Type B pancreatic cell (in vitro differentiated cells): ENCODE measurements at regions not wholly inside any gene's neighbourhood (a gene's known extent, or its start where the extent isn't known, plus 50 kb on each side); places are given as distances from the start of the nearest gene placed in this dataset.

Source experiments
- DNase-seq: peaks from one replicate; pipeline ENCODE4 v3.0.0; 2021; ENCODE audit warnings: mixed read lengths; ENCODE audit not compliant: unreplicated experiment; ENCODE audit errors: extremely low spot score
- H3K27ac Mint-ChIP-seq: 2 replicates; pipeline ENCODE4 v1.8.0; 2021; ENCODE audit warnings: mild to moderate bottlenecking, mixed read lengths
- H3K27me3 Mint-ChIP-seq: 2 replicates; pipeline ENCODE4 v1.8.0; 2021; ENCODE audit warnings: mixed read lengths
- H3K36me3 Mint-ChIP-seq: 2 replicates; pipeline ENCODE4 v1.8.0; 2021; ENCODE audit warnings: mixed read lengths
- H3K4me1 Mint-ChIP-seq: one replicate; pipeline ENCODE4 v1.8.0; 2021; ENCODE audit warnings: mixed read lengths; ENCODE audit not compliant: unreplicated experiment
- H3K4me3 Mint-ChIP-seq: 2 replicates; pipeline ENCODE4 v1.8.0; 2021; ENCODE audit warnings: mild to moderate bottlenecking, mixed read lengths
- H3K9me3 Mint-ChIP-seq: 2 replicates; pipeline ENCODE4 v1.8.0; 2021; ENCODE audit warnings: mixed read lengths
- TF ChIP-seq, protein P1 (sequence below): fragments of 200-600 bp; sonication (generic); conservative IDR thresholded peaks from 2 replicates; pipeline ENCODE4 v1.5.0; 2021; ENCODE audit warnings: antibody characterized with exemption, mild to moderate bottlenecking

DNA sequence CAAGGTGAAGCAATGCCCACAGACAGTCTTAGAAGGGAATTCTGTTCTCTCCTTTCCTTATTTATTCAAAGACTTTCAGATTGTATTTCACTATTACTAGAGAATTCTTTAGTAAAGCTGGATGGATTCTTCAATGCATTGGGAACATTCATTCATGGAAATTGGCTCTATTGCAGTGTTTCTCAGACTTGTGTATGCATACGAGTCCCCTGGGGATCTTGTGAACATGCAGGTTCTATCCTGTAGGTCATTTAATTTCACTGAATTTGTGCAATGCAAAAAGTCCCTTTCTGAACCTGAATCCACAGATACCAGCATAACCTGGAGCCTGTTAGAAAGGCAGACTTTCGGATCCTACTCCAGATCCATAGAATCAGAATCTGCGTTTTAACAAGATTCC, 160.9 kb upstream of the AHI1 start:
- Mint-ChIP-seq H3K27ac (no peak overlapping the region), H3K9me3 (peaks cover 16% of the 10 kb centered on the region), H3K4me1 (no peaks in the 10 kb centered on the region), H3K4me3 (no peak overlapping the region), H3K27me3 (peaks cover 3% of the 10 kb centered on the region), H3K36me3 (no peaks in the 10 kb centered on the region)
- no peak for DNase-seq
- TF ChIP-seq, protein P1, sequence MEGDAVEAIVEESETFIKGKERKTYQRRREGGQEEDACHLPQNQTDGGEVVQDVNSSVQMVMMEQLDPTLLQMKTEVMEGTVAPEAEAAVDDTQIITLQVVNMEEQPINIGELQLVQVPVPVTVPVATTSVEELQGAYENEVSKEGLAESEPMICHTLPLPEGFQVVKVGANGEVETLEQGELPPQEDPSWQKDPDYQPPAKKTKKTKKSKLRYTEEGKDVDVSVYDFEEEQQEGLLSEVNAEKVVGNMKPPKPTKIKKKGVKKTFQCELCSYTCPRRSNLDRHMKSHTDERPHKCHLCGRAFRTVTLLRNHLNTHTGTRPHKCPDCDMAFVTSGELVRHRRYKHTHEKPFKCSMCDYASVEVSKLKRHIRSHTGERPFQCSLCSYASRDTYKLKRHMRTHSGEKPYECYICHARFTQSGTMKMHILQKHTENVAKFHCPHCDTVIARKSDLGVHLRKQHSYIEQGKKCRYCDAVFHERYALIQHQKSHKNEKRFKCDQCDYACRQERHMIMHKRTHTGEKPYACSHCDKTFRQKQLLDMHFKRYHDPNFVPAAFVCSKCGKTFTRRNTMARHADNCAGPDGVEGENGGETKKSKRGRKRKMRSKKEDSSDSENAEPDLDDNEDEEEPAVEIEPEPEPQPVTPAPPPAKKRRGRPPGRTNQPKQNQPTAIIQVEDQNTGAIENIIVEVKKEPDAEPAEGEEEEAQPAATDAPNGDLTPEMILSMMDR, result no peak

DNA sequence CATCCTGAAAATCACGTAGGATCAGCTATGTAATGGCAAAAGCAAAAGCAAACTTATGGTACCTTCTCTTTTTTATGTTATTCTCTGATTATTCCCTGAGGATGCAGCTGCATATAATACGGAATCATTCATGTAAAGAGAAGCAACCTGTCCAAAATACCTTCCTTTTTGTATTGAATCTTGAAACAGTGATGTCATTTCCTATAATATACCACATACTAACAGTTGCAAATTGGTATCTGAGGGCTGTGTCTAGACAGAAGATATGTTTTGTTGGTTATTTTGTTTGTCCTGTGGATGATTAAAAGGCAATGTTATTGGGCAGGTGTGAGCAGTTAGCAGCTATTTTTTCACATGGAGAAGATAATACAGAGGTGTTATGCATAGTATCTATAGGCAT, 161.4 kb upstream of the AHI1 start:
- no peaks in the 10 kb centered on the region for H3K4me1 Mint-ChIP-seq
- no peak overlapping the region for H3K4me3 Mint-ChIP-seq
- peaks cover 3% of the 10 kb centered on the region for H3K27me3 Mint-ChIP-seq
- TF ChIP-seq, protein P1, result no peak
- no peak for DNase-seq
- H3K27ac Mint-ChIP-seq, result no peak overlapping the region
- H3K36me3 Mint-ChIP-seq, result no peaks in the 10 kb centered on the region
- H3K9me3 Mint-ChIP-seq, result peaks cover 18% of the 10 kb centered on the region

DNA sequence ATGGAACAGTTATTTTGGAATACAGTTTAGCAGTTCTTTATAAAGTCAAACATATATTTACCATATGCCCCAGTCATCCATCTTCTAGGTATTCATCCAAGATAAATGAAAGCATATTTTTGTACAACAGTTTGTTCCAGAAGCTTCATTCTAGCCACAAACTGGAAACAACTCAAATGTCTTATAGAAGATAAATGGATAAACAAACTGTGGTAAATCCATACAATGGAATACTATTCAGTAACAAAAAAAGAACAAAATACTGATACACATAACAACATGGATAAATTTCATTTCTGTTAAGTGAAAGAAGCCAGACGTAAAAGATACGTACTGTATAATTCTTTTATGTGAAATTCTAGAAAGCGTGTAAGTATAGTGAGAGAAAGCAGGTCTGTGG, 167.0 kb upstream of the AHI1 start:
- H3K9me3 Mint-ChIP-seq, result peaks cover 19% of the 10 kb centered on the region
- H3K27me3 Mint-ChIP-seq, result peaks cover 7% of the 10 kb centered on the region
- H3K36me3 Mint-ChIP-seq, result no peaks in the 10 kb centered on the region
- H3K4me3 Mint-ChIP-seq, result no peak overlapping the region
- H3K4me1 Mint-ChIP-seq, result peaks cover 8% of the 10 kb centered on the region
- no peak overlapping the region for H3K27ac Mint-ChIP-seq
- DNase-seq, result no peak
- TF ChIP-seq, protein P1, result no peak

DNA sequence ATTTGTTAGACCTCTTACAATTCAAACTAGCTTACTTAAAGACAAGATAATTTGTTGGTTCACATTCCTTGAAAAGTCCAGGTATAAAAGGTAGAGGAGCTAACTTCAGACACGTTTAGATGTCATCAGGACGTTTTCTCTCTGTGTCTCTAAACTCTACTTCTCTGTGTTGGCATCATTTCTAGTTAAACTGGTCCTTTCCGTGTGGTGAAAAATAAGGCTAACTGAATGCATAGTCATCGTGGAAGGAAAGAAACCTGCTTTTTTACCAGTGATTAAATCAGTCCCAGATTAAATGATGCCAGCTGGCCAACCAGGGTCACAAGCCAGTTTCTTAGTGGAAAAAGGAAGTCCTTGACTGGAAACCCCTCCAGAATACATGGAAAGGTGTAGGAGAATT, 168.4 kb upstream of the AHI1 start:
- peaks cover 7% of the 10 kb centered on the region for H3K27me3 Mint-ChIP-seq
- no peak for DNase-seq
- peaks cover 8% of the 10 kb centered on the region for H3K4me1 Mint-ChIP-seq
- no peaks in the 10 kb centered on the region for H3K36me3 Mint-ChIP-seq
- no peak overlapping the region for H3K4me3 Mint-ChIP-seq
- H3K27ac Mint-ChIP-seq, result peak overlapping the region; percentile 40
- TF ChIP-seq, protein P1, result no peak
- H3K9me3 Mint-ChIP-seq, result peaks cover 19% of the 10 kb centered on the region

DNA sequence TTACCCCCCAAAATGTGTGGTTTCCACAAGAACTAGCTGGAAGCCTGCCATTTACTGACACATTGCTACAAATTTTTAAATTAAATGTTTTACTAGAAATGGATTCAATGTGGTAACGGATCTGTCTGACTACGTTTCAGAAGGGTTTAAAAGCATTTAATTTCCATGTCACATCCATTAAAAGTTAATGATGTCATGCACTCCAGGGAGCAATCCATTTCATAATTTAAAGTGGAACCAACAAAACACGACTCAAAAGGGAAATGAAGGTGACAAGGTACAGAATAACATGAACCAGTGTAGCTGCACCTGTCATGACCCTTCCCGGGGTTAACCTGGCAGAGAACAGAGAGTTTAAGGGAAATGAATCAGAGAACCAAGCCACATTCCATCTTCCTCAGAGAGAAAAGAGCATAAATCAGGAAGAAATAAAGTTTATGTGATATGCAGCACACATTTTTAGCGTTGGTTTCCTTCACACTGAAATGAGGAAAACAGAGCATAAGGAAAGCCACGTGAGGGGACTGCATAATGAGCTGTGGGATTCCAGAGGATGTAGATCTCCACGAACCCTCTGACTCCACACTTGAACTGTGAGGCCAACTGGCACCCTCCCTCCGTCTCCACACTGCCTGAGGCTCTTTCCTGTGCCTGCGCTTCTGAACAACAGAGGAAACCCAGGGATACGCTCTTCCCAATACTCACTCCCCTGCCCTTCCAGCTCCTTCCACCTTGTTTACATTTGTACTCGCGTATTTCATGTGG, 170.3 kb upstream of the AHI1 start:
- no peaks in the 10 kb centered on the region for H3K36me3 Mint-ChIP-seq
- TF ChIP-seq, protein P1, result no peak
- DNase-seq, result no peak
- H3K27ac Mint-ChIP-seq, result no peak overlapping the region
- no peak overlapping the region for H3K4me3 Mint-ChIP-seq
- H3K4me1 Mint-ChIP-seq, result peaks cover 8% of the 10 kb centered on the region
- H3K9me3 Mint-ChIP-seq, result peaks cover 7% of the 10 kb centered on the region
- H3K27me3 Mint-ChIP-seq, result peaks cover 7% of the 10 kb centered on the region
